Medulla oblongata (tissue), 1 donor: ENCODE measurements at regions not wholly inside any gene's neighbourhood (a gene's known extent, or its start where the extent isn't known, plus 50 kb on each side); places are given as distances from the start of the nearest gene placed in this dataset.

Experiments used
- DNase-seq: peaks from one replicate; pipeline ENCODE4 v3.0.0-alpha.2; 2015; ENCODE audit errors: extremely low spot score

GRCh38 chr7:94228223-94228622 is 166.5 kb upstream of the COL1A2 start:
- no peak for DNase-seq

GRCh38 chr7:94228678-94229077 is 166.0 kb upstream of the COL1A2 start:
- DNase-seq, result no peak

- no peak for DNase-seq
Observed at GRCh38 chr7:94231305-94231704, 163.4 kb upstream of the COL1A2 start.

- DNase-seq, result no peak
Observed at GRCh38 chr7:94236960-94237359, 157.7 kb upstream of the COL1A2 start.

GRCh38 chr7:94237417-94237816 is 157.3 kb upstream of the COL1A2 start:
- no peak for DNase-seq

- no peak for DNase-seq
Observed at GRCh38 chr7:94239661-94240234, 154.9 kb upstream of the COL1A2 start.

GRCh38 chr7:94240902-94241301 is 153.8 kb upstream of the COL1A2 start:
- DNase-seq, result no peak

- no peak for DNase-seq
Observed at GRCh38 chr7:94241402-94241925, 153.2 kb upstream of the COL1A2 start.

- no peak for DNase-seq
Observed at GRCh38 chr7:94243066-94243711, 151.5 kb upstream of the COL1A2 start.

- no peak for DNase-seq
Observed at GRCh38 chr7:94244760-94245159, 149.9 kb upstream of the COL1A2 start.

- DNase-seq, result no peak
Observed at GRCh38 chr7:94245500-94245899, 149.2 kb upstream of the COL1A2 start.

GRCh38 chr7:94247970-94248369 is 146.7 kb upstream of the COL1A2 start:
- no peak for DNase-seq

GRCh38 chr7:94249631-94250030 is 145.1 kb upstream of the COL1A2 start:
- no peak for DNase-seq

GRCh38 chr7:94250124-94250523 is 144.6 kb upstream of the COL1A2 start:
- DNase-seq, result no peak

GRCh38 chr7:94250987-94251386 is 143.7 kb upstream of the COL1A2 start:
- no peak for DNase-seq

- DNase-seq, result no peak
Observed at GRCh38 chr7:94252124-94252523, 142.6 kb upstream of the COL1A2 start.

- DNase-seq, result no peak
Observed at GRCh38 chr7:94252971-94253370, 141.7 kb upstream of the COL1A2 start.

GRCh38 chr7:94253686-94254085 is 141.0 kb upstream of the COL1A2 start:
- DNase-seq, result no peak

GRCh38 chr7:94258418-94259300 is 136.0 kb upstream of the COL1A2 start:
- no peak for DNase-seq

GRCh38 chr7:94261067-94261466 is 133.6 kb upstream of the COL1A2 start:
- no peak for DNase-seq

GRCh38 chr7:94264756-94265155 is 129.9 kb upstream of the COL1A2 start:
- no peak for DNase-seq

- DNase-seq, result no peak
Observed at GRCh38 chr7:94265456-94265855, 129.2 kb upstream of the COL1A2 start.

GRCh38 chr7:94266238-94266644 is 128.5 kb upstream of the COL1A2 start:
- DNase-seq, result no peak
